ENCODE measurements at regions not wholly inside any gene's neighbourhood (a gene's known extent, or its start where the extent isn't known, plus 50 kb on each side); places are given as distances from the start of the nearest gene placed in this dataset.
"Not testable (repeated sequence)": the region's sequence is repeated elsewhere in the genome, so short reads cannot be mapped to it uniquely, and the experiment has no call there.

- TF ChIP-seq, protein P1, sequence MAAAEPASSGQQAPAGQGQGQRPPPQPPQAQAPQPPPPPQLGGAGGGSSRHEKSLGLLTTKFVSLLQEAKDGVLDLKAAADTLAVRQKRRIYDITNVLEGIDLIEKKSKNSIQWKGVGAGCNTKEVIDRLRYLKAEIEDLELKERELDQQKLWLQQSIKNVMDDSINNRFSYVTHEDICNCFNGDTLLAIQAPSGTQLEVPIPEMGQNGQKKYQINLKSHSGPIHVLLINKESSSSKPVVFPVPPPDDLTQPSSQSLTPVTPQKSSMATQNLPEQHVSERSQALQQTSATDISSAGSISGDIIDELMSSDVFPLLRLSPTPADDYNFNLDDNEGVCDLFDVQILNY (CRISPR knock-in tag; IDR thresholded peaks at IDR 0.05), result no peak
Measured at GRCh38 chr3:197404030-197404429, 105.6 kb upstream of the DLG1 start (continued).

DNA sequence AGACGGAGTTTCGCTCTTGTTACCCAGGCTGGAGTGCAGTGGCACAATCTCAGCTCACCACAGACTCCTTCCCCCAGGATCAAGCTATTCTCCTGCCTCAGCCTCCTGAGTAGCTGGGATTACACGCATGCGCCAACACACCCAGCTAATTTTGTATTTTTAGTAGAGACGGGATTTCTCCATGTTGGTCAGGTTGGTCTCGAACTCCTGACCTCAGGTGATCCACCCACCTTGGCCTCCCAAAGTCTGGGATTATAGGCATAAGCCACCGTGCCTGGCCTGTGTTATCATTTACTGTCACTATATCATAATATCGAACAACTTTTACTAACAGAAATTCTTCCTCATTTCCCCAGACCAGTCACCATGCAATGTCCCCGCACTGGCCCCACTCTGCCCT lies 104.0 kb upstream of the DLG1 start:
- H3K27me3 Mint-ChIP-seq (ENCODE audit: low read depth); POLR2A ChIA-PET; DNase-seq (ENCODE audit: low spot score); H3K27ac Mint-ChIP-seq; H3K9me3 Mint-ChIP-seq; H3K36me3 Mint-ChIP-seq; ATAC-seq; H3K4me3 Mint-ChIP-seq: not testable (repeated sequence)
- peaks cover 29% of the 10 kb centered on the region for H3K4me1 Mint-ChIP-seq
- CTCF ChIA-PET, result interaction anchor here (1.1 kb wide), 1 partner anchor 51 kb away, joined by 3 read pairs; no protein-coding TSS in a partner anchor

GRCh38 chr3:197399486-197399885 lies 101.1 kb upstream of the DLG1 start:
- Mint-ChIP-seq H3K27ac (no peak overlapping the region), H3K27me3 (ENCODE audit: low read depth) (no peaks in the 10 kb centered on the region), H3K9me3 (no peaks in the 10 kb centered on the region), H3K36me3 (no peaks in the 10 kb centered on the region), H3K4me3 (no peak overlapping the region), H3K4me1 (peaks cover 29% of the 10 kb centered on the region)
- no peak for TF ChIP-seq ZNF425 (CRISPR knock-in tag; conservative IDR thresholded peaks at IDR 0.05)
- TF ChIP-seq SP1 (CRISPR knock-in tag; conservative IDR thresholded peaks at IDR 0.05), result no peak
- no peak for TF ChIP-seq ZNF219 (CRISPR knock-in tag; IDR thresholded peaks at IDR 0.05; ENCODE audit: borderline replicate concordance)
- no peak for TF ChIP-seq ZNF317 (CRISPR knock-in tag; IDR thresholded peaks at IDR 0.05; ENCODE audit: borderline replicate concordance, low read depth)
- TF ChIP-seq GABPB1 (CRISPR knock-in tag; IDR thresholded peaks at IDR 0.05), result no peak
- TF ChIP-seq GTF2I (CRISPR knock-in tag; conservative IDR thresholded peaks at IDR 0.05), result no peak
- TF ChIP-seq ZNF263 (CRISPR knock-in tag; IDR thresholded peaks at IDR 0.05; ENCODE audit: low read depth), result no peak
- no peak for TF ChIP-seq RELA (CRISPR knock-in tag; IDR thresholded peaks at IDR 0.05; ENCODE audit: borderline replicate concordance)
- no peak for TF ChIP-seq FOXJ3 (CRISPR knock-in tag; IDR thresholded peaks at IDR 0.05; ENCODE audit: borderline replicate concordance)
- TF ChIP-seq NFE2L1 (CRISPR knock-in tag; IDR thresholded peaks at IDR 0.05), result no peak
- no peak for TF ChIP-seq CBFB (CRISPR knock-in tag; IDR thresholded peaks at IDR 0.05; ENCODE audit: low read depth)
- no peak for DNase-seq (ENCODE audit: low spot score)
- ATAC-seq, result no peak
- CTCF ChIA-PET, result no interaction called here
- POLR2A ChIA-PET, result interaction anchor here (0.7 kb wide), 1 partner anchor 35 kb away, joined by 4 read pairs; no protein-coding TSS in a partner anchor

- no peak overlapping the region for H3K4me3 Mint-ChIP-seq
- no peaks in the 10 kb centered on the region for H3K9me3 Mint-ChIP-seq
- H3K27me3 Mint-ChIP-seq (ENCODE audit: low read depth), result no peaks in the 10 kb centered on the region
- peaks cover 29% of the 10 kb centered on the region for H3K4me1 Mint-ChIP-seq
- ATAC-seq (no peak), DNase-seq (ENCODE audit: low spot score) (no peak)
- ChIA-PET POLR2A (no interaction called here), CTCF (no interaction called here)
- H3K36me3 Mint-ChIP-seq, result no peaks in the 10 kb centered on the region
- no peak overlapping the region for H3K27ac Mint-ChIP-seq
- no peak for TF ChIP-seq ATF2 (CRISPR knock-in tag; IDR thresholded peaks at IDR 0.05; ENCODE audit: borderline replicate concordance, low read depth)
- no peak for TF ChIP-seq FOXP1 (CRISPR knock-in tag; IDR thresholded peaks at IDR 0.05; ENCODE audit: borderline replicate concordance)
- TF ChIP-seq ZNF232 (CRISPR knock-in tag; IDR thresholded peaks at IDR 0.05), result no peak
- no peak for TF ChIP-seq ZBTB43 (CRISPR knock-in tag; IDR thresholded peaks at IDR 0.05)
- TF ChIP-seq CREM (CRISPR knock-in tag; IDR thresholded peaks at IDR 0.05), result no peak
- TF ChIP-seq EMX1 (CRISPR knock-in tag; IDR thresholded peaks at IDR 0.05), result no peak
- TF ChIP-seq FOXJ3 (CRISPR knock-in tag; IDR thresholded peaks at IDR 0.05; ENCODE audit: borderline replicate concordance), result no peak
- no peak for TF ChIP-seq USF2 (CRISPR knock-in tag; IDR thresholded peaks at IDR 0.05)
- no peak for TF ChIP-seq TP53 (CRISPR knock-in tag; IDR thresholded peaks at IDR 0.05)
- TF ChIP-seq, protein P2, sequence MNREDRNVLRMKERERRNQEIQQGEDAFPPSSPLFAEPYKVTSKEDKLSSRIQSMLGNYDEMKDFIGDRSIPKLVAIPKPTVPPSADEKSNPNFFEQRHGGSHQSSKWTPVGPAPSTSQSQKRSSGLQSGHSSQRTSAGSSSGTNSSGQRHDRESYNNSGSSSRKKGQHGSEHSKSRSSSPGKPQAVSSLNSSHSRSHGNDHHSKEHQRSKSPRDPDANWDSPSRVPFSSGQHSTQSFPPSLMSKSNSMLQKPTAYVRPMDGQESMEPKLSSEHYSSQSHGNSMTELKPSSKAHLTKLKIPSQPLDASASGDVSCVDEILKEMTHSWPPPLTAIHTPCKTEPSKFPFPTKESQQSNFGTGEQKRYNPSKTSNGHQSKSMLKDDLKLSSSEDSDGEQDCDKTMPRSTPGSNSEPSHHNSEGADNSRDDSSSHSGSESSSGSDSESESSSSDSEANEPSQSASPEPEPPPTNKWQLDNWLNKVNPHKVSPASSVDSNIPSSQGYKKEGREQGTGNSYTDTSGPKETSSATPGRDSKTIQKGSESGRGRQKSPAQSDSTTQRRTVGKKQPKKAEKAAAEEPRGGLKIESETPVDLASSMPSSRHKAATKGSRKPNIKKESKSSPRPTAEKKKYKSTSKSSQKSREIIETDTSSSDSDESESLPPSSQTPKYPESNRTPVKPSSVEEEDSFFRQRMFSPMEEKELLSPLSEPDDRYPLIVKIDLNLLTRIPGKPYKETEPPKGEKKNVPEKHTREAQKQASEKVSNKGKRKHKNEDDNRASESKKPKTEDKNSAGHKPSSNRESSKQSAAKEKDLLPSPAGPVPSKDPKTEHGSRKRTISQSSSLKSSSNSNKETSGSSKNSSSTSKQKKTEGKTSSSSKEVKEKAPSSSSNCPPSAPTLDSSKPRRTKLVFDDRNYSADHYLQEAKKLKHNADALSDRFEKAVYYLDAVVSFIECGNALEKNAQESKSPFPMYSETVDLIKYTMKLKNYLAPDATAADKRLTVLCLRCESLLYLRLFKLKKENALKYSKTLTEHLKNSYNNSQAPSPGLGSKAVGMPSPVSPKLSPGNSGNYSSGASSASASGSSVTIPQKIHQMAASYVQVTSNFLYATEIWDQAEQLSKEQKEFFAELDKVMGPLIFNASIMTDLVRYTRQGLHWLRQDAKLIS (CRISPR knock-in tag; IDR thresholded peaks at IDR 0.05; ENCODE audit: borderline replicate concordance), result no peak
Measured at GRCh38 chr3:197398286-197398878, 100.0 kb upstream of the DLG1 start.
